H1 (cell line): ENCODE measurements at regions not wholly inside any gene's neighbourhood (a gene's known extent, or its start where the extent isn't known, plus 50 kb on each side); places are given as distances from the start of the nearest gene placed in this dataset.

Source experiments
- CTCF ChIA-PET: fragments of 300-600 bp; sonication (Branson Sonifier 250); formaldehyde crosslinking; loops from one replicate; lab custom pipeline; 2021; ENCODE audit not compliant: partially characterized antibody; lab: Charles Lee
- POLR2A ChIA-PET: fragments of 300-600 bp; sonication (Branson Sonifier 250); formaldehyde crosslinking; loops from one replicate; lab custom pipeline; 2021; ENCODE audit warnings: inconsistent platforms; ENCODE audit not compliant: partially characterized antibody; lab: Charles Lee
- DNase-seq, 2 experiments: peaks; one replicate each; pipeline versions ENCODE4 v3.0.0 to v3.0.0-alpha.2; 2010 to 2022; ENCODE audit warnings: low spot score in 2 of 2, low read depth in 1 of 2, mixed read lengths in 1 of 2
- FAIRE-seq: peaks from 2 replicates; lab custom pipeline; 2011; peaks lifted over from hg19 to GRCh38; lab: Jason Lieb, UNC
- H2AFZ ChIP-seq: 2 replicates; pipeline ENCODE4 v1.8.1; 2012; ENCODE audit warnings: low read length, inconsistent platforms
- H2AK5ac ChIP-seq: 2 replicates; pipeline ENCODE4 v1.6.1; 2013; ENCODE audit warnings: low read depth, low read length
- H2BK120ac ChIP-seq: replicated peaks from 2 replicates; pipeline ENCODE3; 2013; ENCODE audit warnings: low read depth, low read length, inconsistent platforms
- H2BK12ac ChIP-seq: 2 replicates; pipeline ENCODE4 v1.6.1; 2013; ENCODE audit warnings: low read depth, low read length
- H2BK15ac ChIP-seq: 2 replicates; pipeline ENCODE4 v1.6.1; 2013; ENCODE audit warnings: low read length
- H2BK20ac ChIP-seq: 2 replicates; pipeline ENCODE4 v1.6.1; 2013; ENCODE audit warnings: low read length
- H2BK5ac ChIP-seq: 2 replicates; pipeline ENCODE4 v1.6.1; 2013; ENCODE audit warnings: low read depth, low read length
- H3K14ac ChIP-seq: 2 replicates; pipeline ENCODE4 v1.6.1; 2013; ENCODE audit warnings: inconsistent platforms; ENCODE audit not compliant: insufficient read length
- H3K18ac ChIP-seq: 2 replicates; pipeline ENCODE4 v1.6.1; 2013; ENCODE audit warnings: low read length; ENCODE audit errors: extremely low read depth
- H3K23ac ChIP-seq: 2 replicates; pipeline ENCODE4 v1.6.1; 2013; ENCODE audit warnings: inconsistent platforms; ENCODE audit not compliant: insufficient read length
- H3K23me2 ChIP-seq: 2 replicates; pipeline ENCODE4 v1.6.1; 2013; ENCODE audit warnings: low read depth, low read length
- H3K27ac ChIP-seq: 2 replicates; pipeline ENCODE4 v1.6.1; 2011; ENCODE audit warnings: low read depth, low read length, inconsistent platforms
- H3K27me3 ChIP-seq, 4 experiments: replicated peaks in 1 of 4; 1 replicate in 1 of 4; 2 replicates in 3 of 4; pipeline versions ENCODE4 v1.6.1 to v1.8.1; 2011 to 2013; ENCODE audit warnings: low read length in 3 of 4, mild to moderate bottlenecking in 3 of 4, inconsistent platforms in 2 of 4, mixed read lengths in 2 of 4, moderate library complexity in 1 of 4; ENCODE audit not compliant: control insufficient read depth in 3 of 4, insufficient read depth in 3 of 4; ENCODE audit errors: extremely low read depth in 1 of 4
- H3K36me3 ChIP-seq, 4 experiments: 2 replicates each; pipeline versions ENCODE4 v1.6.1 to v1.8.1; 2011 to 2013; ENCODE audit warnings: mild to moderate bottlenecking in 4 of 4, low read length in 3 of 4, moderate library complexity in 2 of 4, control low read depth in 1 of 4, inconsistent platforms in 1 of 4; ENCODE audit not compliant: insufficient read depth in 4 of 4, control insufficient read depth in 2 of 4
- H3K4ac ChIP-seq: replicated peaks from 2 replicates; pipeline ENCODE3; 2013; ENCODE audit warnings: low read length, low read depth, mixed read lengths, inconsistent platforms; ENCODE audit not compliant: insufficient read length
- H3K4me1 ChIP-seq, 4 experiments: replicated peaks in 1 of 4; 1 replicate in 1 of 4; 2 replicates in 3 of 4; pipeline versions ENCODE4 v1.6.1 to v1.8.1; 2011 to 2013; ENCODE audit warnings: low read length in 3 of 4, inconsistent platforms in 2 of 4, mixed read lengths in 1 of 4; ENCODE audit not compliant: insufficient read depth in 4 of 4, control insufficient read depth in 3 of 4
- H3K4me2 ChIP-seq, 2 experiments: 2 replicates each; pipeline versions ENCODE4 v1.6.1 to v1.8.1; 2011 to 2013; ENCODE audit warnings: low read depth in 2 of 2, low read length in 2 of 2, control low read depth in 1 of 2, inconsistent platforms in 1 of 2, mild to moderate bottlenecking in 1 of 2; ENCODE audit not compliant: insufficient read depth in 1 of 2
- H3K4me3 ChIP-seq, 4 experiments: fragments of 200-600, 300-600 bp in 1 of 4; sonication (generic), shearing (Covaris generic), sonication (Bioruptor Twin) in 1 of 4; 2 replicates each; pipeline versions ENCODE4 v1.5.1 to v1.8.1; 2011 to 2016; ENCODE audit warnings: low read length in 4 of 4, low read depth in 3 of 4, control low read depth in 2 of 4, inconsistent platforms in 2 of 4, mild to moderate bottlenecking in 2 of 4, mixed read lengths in 1 of 4, moderate library complexity in 1 of 4; ENCODE audit not compliant: insufficient read depth in 2 of 4; ENCODE audit errors: extremely low read depth in 1 of 4
- H3K56ac ChIP-seq: replicated peaks from 2 replicates; pipeline ENCODE3; 2013; ENCODE audit warnings: low read depth, mild to moderate bottlenecking, mixed read lengths, low read length, inconsistent platforms; ENCODE audit not compliant: insufficient read length
- H3K79me1 ChIP-seq: 2 replicates; pipeline ENCODE4 v1.6.1; 2013; ENCODE audit warnings: low read depth, low read length, control low read depth
- H3K79me2 ChIP-seq, 2 experiments: 2 replicates each; pipeline versions ENCODE4 v1.6.1 to v1.8.1; 2012 to 2013; ENCODE audit warnings: low read length in 2 of 2, mild to moderate bottlenecking in 2 of 2, inconsistent platforms in 1 of 2; ENCODE audit not compliant: insufficient read depth in 2 of 2, control insufficient read depth in 1 of 2
- H3K9ac ChIP-seq, 4 experiments: replicated peaks in 1 of 4; 1 replicate in 1 of 4; 2 replicates in 3 of 4; pipeline versions ENCODE4 v1.6.1 to v1.8.1; 2011 to 2013; ENCODE audit warnings: low read depth in 3 of 4, low read length in 3 of 4, control low read depth in 2 of 4, mild to moderate bottlenecking in 2 of 4, moderate library complexity in 2 of 4, inconsistent platforms in 1 of 4; ENCODE audit errors: extremely low read depth in 1 of 4
- H3K9me3 ChIP-seq, 2 experiments: 2 replicates each; pipeline versions ENCODE4 v1.6.1 to v1.8.1; 2012 to 2013; ENCODE audit warnings: mild to moderate bottlenecking in 2 of 2, moderate library complexity in 2 of 2, control low read depth in 1 of 2, inconsistent platforms in 1 of 2, low read depth in 1 of 2, low read length in 1 of 2, mixed read lengths in 1 of 2; ENCODE audit not compliant: insufficient read depth in 2 of 2
- H4K20me1 ChIP-seq, 2 experiments: replicated peaks in 1 of 2; 2 replicates each; pipeline versions ENCODE3 to v1.8.1; 2011 to 2013; ENCODE audit warnings: inconsistent platforms in 2 of 2, low read length in 2 of 2, mild to moderate bottlenecking in 1 of 2; ENCODE audit not compliant: insufficient read depth in 2 of 2, control insufficient read depth in 1 of 2
- H4K5ac ChIP-seq: 2 replicates; pipeline ENCODE4 v1.6.1; 2013; ENCODE audit warnings: low read length, low read depth, mixed read lengths, inconsistent platforms; ENCODE audit not compliant: insufficient read length
- H4K8ac ChIP-seq: 2 replicates; pipeline ENCODE4 v1.8.0; 2013; ENCODE audit warnings: mild to moderate bottlenecking, moderate library complexity, low read length, inconsistent platforms; ENCODE audit not compliant: insufficient read depth; ENCODE audit errors: extremely low read depth
- H4K91ac ChIP-seq: replicated peaks from 2 replicates; pipeline ENCODE3; 2013; ENCODE audit warnings: low read length, mixed read lengths, inconsistent platforms; ENCODE audit not compliant: insufficient read length
- ASH2L ChIP-seq: fragments of 200-600, 300-600 bp; sonication (generic); IDR thresholded peaks from one replicate; pipeline ENCODE4 v1.7.1; 2017; ENCODE audit warnings: low read length
- CHD1 ChIP-seq: IDR thresholded peaks from 2 replicates; pipeline ENCODE4 v1.6.1; 2012; ENCODE audit warnings: low read depth, low read length, improper control_type of control experiment
- EP300 ChIP-seq, 2 experiments: IDR thresholded peaks; 1 replicate in 1 of 2; 2 replicates in 1 of 2; pipeline ENCODE4 v1.6.1; 2011 to 2012; ENCODE audit warnings: low read depth in 2 of 2, low read length in 2 of 2, mild to moderate bottlenecking in 2 of 2, borderline replicate concordance in 1 of 2, inconsistent platforms in 1 of 2, moderate library complexity in 1 of 2
- EZH2 ChIP-seq: fragments of 200-600 bp; sonication (generic); IDR thresholded peaks from 2 replicates; pipeline ENCODE4 v1.7.1; 2012; ENCODE audit warnings: low read depth, mild to moderate bottlenecking, moderate library complexity, low read length, inconsistent platforms; ENCODE audit not compliant: severe bottlenecking
- GTF2F1 ChIP-seq: IDR thresholded peaks from 2 replicates; pipeline ENCODE4 v1.6.1; 2012; ENCODE audit warnings: low read depth, low read length, improper control_type of control experiment, borderline replicate concordance
- HDAC6 ChIP-seq: IDR thresholded peaks from one replicate; pipeline ENCODE4 v1.7.1; 2012; ENCODE audit warnings: low read depth, mild to moderate bottlenecking, inconsistent platforms, low read length, moderate library complexity
- JUND ChIP-seq: IDR thresholded peaks from 2 replicates; pipeline ENCODE4 v1.6.1; 2011; ENCODE audit warnings: mild to moderate bottlenecking, improper control_type of control experiment, low read length
- SAP30 ChIP-seq: fragments of 300-600 bp; sonication (generic); IDR thresholded peaks from 2 replicates; pipeline ENCODE4 v1.7.1; 2012; ENCODE audit warnings: low read length, moderate library complexity, mild to moderate bottlenecking, inconsistent platforms; ENCODE audit not compliant: insufficient read depth, insufficient replicate concordance
- ZNF274 ChIP-seq: IDR thresholded peaks from 2 replicates; pipeline ENCODE4 v1.7.0; 2012; ENCODE audit warnings: low read length, borderline replicate concordance; ENCODE audit errors: extremely low read depth
- WGBS, 2 experiments: shearing (Covaris generic) in 1 of 2; methylation state at CpG; one replicate each; pipeline versions ENCODE4 v1.1.6 to v1.1.7; 2013 to 2015; ENCODE audit warnings: low lambda C conversion rate in 2 of 2, mixed read lengths in 2 of 2, inconsistent platforms in 1 of 2, low coverage in 1 of 2, missing lambda C conversion rate in 1 of 2; ENCODE audit not compliant: insufficient replicate concordance in 2 of 2, insufficient coverage in 1 of 2, insufficient read length in 1 of 2; ENCODE audit errors: extremely low coverage in 1 of 2, missing lambda C conversion rate in 1 of 2; 5-methylcytosine and 5-hydroxymethylcytosine counted together
- TF ChIP-seq, protein P1 (sequence below), 3 experiments: IDR thresholded peaks; 1 replicate in 2 of 3; 2 replicates in 1 of 3; pipeline versions ENCODE4 v1.5.1 to v1.6.1; 2011; ENCODE audit warnings: low read length in 3 of 3, mild to moderate bottlenecking in 3 of 3, inconsistent platforms in 2 of 3, low read depth in 1 of 3, moderate library complexity in 1 of 3; ENCODE audit not compliant: insufficient read depth in 1 of 3; ENCODE audit errors: control extremely low read depth in 1 of 3

DNA sequence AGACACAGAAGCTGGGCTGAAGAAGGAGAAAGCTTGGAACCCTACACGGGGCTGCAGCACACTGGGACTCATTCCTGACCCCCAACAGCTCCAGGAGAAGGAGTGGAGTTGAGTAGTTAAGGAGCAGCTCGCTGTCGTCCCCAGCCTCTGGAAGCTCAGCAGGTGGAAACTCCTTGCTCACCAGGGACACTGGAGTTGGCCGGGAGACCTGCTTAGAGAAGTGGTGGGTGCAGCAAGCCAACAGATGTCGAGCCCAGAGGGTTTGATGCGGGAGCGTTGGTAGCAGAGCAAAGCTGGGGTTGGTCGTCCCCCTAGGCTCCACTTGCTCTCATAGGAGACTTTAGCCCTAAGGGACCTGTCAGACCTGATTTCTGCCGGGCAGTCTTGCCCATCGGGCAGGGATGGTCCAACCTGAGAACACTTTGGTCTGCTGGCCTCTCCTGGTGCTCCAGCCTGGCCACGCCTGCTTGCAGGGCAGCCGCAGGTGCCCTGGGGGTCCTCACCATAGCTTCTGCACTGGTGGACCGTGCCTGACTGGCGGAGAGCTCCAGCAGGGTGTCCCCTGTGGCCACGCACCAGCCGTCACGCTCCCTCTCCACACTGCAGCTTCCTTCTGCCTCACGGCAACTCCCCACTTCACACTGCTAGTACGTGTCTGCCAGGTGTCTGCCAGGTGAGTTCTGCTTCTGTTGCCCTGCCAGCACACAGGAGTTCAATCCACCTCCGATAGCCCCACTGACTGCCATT lies 353.7 kb downstream of the GASK1B start:
- H2BK5ac ChIP-seq = no peak overlapping the region
- H3K23ac ChIP-seq = no peak overlapping the region
- ChIA-PET POLR2A (no interaction called here), CTCF (interaction anchor here (0.9 to 1.0 kb wide), 2 partner anchors 14 to 31 kb away, joined by 3 read pairs; no protein-coding TSS in a partner anchor)
- H3K18ac ChIP-seq = no peak overlapping the region
- WGBS, 2 experiments = 98% methylated on average over 19 of the region's 20 CpGs; no CpG with 5 or more reads in 1 of the 2 experiments
- no peaks in the 10 kb centered on the region for H3K23me2 ChIP-seq
- H2BK20ac ChIP-seq = no peak overlapping the region
- no peak overlapping the region for H2AK5ac ChIP-seq
- H3K9ac ChIP-seq = no peak overlapping the region
- no peak overlapping the region for H3K14ac ChIP-seq
- H2BK120ac ChIP-seq = no peak overlapping the region
- no peak for FAIRE-seq
- no peak overlapping the region for H3K4ac ChIP-seq
- no peak overlapping the region; the same call in 1 of the 2 replicates for H2AFZ ChIP-seq
- H3K4me1 ChIP-seq = peaks cover 0 to 4% (median 0%) of the 10 kb centered on the region in 4 experiments; a peak in 1 of 7 replicates
- no peaks in the 10 kb centered on the region for H3K79me2 ChIP-seq
- no peak overlapping the region for H2BK12ac ChIP-seq
- no peaks in the 10 kb centered on the region for H4K20me1 ChIP-seq
- H3K36me3 ChIP-seq = no peaks in the 10 kb centered on the region
- DNase-seq = no peak
- H3K79me1 ChIP-seq = no peaks in the 10 kb centered on the region
- H4K5ac ChIP-seq = no peak overlapping the region
- H3K27me3 ChIP-seq = no peaks in the 10 kb centered on the region
- peaks cover 2 to 4% of the 10 kb centered on the region in 2 experiments; a peak in 1 of 4 replicates for H3K9me3 ChIP-seq
- H2BK15ac ChIP-seq = no peak overlapping the region
- no peak overlapping the region for H3K56ac ChIP-seq
- no peak overlapping the region for H3K4me2 ChIP-seq
- H4K8ac ChIP-seq = peak overlapping the region; percentile 95; the same call in 1 of the 2 replicates
- no peak overlapping the region for H4K91ac ChIP-seq
- H3K4me3 ChIP-seq = no peak overlapping the region
- no peak overlapping the region for H3K27ac ChIP-seq
- TF ChIP-seq CHD1 (no peak), JUND (no peak), HDAC6 (no peak), EZH2 (no peak), ASH2L (no peak), GTF2F1 (no peak), ZNF274 (no peak), SAP30 (no peak), EP300 (IDR thresholded peaks at IDR 0.05; ENCODE audit: borderline replicate concordance in 1 of 2, low read depth in 2 of 2, low read length in 2 of 2) (no peak)
- TF ChIP-seq, protein P1, sequence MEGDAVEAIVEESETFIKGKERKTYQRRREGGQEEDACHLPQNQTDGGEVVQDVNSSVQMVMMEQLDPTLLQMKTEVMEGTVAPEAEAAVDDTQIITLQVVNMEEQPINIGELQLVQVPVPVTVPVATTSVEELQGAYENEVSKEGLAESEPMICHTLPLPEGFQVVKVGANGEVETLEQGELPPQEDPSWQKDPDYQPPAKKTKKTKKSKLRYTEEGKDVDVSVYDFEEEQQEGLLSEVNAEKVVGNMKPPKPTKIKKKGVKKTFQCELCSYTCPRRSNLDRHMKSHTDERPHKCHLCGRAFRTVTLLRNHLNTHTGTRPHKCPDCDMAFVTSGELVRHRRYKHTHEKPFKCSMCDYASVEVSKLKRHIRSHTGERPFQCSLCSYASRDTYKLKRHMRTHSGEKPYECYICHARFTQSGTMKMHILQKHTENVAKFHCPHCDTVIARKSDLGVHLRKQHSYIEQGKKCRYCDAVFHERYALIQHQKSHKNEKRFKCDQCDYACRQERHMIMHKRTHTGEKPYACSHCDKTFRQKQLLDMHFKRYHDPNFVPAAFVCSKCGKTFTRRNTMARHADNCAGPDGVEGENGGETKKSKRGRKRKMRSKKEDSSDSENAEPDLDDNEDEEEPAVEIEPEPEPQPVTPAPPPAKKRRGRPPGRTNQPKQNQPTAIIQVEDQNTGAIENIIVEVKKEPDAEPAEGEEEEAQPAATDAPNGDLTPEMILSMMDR (IDR thresholded peaks at IDR 0.05; ENCODE audit: control extremely low read depth in 1 of 3, insufficient read depth in 1 of 3, low read depth in 1 of 3, low read length in 3 of 3) = no peak
